Renal cortical epithelial cell (primary cell): ENCODE measurements at regions not wholly inside any gene's neighbourhood (a gene's known extent, or its start where the extent isn't known, plus 50 kb on each side); places are given as distances from the start of the nearest gene placed in this dataset.

Experiments used
- DNase-seq: peaks from one replicate; pipeline ENCODE4 v3.0.0-alpha.2; 2011; ENCODE audit warnings: low read depth

DNA sequence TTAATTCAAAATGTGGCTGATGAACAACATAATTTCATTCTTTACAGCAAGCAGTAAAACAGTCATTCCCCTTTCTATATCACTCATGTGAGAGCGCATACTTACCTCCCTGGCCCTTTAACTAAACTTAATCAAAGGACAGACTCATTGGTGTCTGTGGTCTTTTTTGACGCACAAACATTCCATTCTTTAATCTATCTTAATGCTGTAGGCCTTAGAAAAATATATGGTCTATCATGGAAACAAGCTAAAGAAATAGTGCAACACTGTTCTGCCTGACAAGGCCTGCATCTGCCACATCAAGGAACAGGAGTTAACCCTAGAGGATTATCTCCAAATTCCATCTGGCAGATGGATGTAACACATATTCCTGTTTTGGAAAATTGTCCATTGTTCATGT, 878.1 kb downstream of the NLGN4Y start:
- no peak for DNase-seq

- no peak for DNase-seq
Measured at GRCh38 chrY:15404551-15404950, 880.2 kb downstream of the NLGN4Y start.

DNA sequence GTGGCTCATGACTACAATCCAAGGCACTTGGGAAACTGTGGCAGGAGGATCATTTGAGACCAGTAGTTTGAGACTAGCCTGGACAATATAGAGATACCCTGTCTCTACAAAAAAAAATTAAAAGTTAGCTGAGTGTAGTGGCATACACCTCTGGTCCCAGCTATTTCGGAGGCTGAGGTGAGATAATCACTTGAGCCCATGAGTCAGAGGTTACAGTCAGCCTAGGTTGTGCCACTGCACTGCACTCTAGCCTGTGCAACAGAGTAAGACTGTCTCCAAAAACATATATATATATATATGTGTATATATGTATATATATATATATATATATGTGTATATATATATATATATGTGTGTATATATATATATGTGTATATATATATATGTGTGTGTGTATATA, 890.8 kb downstream of the NLGN4Y start:
- peak; percentile 20 for DNase-seq

GRCh38 chrY:15418613-15419012, 894.3 kb downstream of the NLGN4Y start:
- DNase-seq: no peak

- peak; percentile 51 for DNase-seq
Measured at GRCh38 chrY:15424665-15425132, 900.4 kb downstream of the NLGN4Y start.

DNA sequence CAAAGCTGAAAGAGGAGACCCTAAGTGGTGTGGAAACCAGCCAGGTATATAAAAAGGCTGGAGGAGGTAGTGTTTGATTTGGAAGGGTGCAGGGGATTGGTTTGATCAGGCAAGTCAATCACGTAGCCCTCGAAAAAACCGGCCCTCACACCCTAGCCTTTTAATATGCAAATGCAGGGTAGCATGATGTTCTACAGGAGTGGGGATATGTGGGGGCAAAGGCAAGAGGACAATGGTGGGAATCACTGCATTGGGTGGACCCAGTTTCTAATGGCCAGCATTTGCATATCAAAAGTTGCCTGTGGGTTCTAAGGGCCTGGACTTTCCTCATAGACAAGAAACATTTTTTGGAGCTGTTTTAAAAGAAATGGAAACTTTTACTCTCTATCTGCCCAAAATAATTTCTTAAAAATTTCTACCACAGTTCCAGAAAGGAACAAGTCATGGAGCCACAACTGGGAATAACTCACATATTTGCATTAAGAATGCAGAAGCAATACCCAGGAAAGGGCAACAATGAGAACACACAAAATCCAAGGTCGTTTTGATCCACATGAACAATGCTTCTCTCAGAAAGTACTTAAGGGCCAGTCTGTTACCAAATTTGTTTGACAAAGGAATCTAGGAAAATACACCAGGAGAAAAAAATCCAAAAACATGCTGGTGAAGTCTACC, 915.8 kb downstream of the NLGN4Y start:
- no peak for DNase-seq

DNA sequence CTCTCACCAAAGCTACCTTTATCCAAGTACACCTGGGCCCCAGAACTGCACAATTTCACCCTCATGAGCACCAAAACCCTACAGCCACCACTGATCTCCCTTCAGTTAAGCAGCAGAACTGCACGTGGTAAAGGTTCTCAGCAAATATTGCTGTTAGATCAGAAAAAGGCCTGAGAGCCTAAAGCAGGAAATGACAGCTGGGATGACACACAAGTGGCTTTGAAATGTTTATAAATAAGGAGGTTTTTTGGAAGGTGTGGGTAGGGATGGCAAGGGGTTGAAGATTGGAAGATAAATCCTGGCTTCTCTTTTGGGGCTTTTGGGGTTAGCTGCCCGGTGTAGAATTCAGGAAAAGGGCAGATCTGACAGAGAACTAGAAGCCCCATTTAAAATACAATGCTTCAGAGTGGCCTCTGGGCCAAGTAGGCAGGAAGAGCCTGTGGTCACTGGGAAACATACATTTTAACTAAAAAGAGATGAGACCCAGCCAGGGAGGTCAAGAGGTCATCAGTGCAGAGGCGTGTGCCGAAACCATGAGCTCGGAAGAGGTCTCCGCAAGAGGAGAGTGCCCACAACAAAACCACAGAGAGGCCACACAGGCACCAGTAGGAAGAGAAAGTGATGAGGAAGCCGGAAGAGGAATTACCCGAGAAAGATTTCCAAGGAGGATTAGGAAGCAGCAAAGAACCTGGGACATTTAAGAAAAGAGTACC, 916.5 kb downstream of the NLGN4Y start:
- DNase-seq: no peak

DNA sequence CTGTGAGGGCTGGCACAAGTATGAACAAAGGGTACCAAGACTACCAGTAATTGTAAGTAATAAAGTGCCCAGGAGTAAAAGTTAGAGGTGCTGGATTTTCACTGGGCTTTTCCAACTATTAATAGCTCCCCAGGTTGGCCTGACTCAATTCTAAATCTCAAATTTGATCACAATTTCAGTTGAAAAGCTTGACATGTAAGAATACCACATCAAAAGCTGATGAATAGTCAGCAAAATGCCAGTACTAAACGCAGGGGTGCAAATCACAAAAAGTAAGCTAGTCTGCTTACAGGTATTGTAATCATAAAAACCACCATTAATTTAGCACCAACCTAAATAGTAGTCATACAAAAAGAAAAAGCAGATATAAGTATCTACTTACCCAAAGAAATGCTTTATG, 917.5 kb downstream of the NLGN4Y start:
- no peak for DNase-seq

GRCh38 chrY:15445871-15446270, 921.5 kb downstream of the NLGN4Y start:
- no peak for DNase-seq

DNA sequence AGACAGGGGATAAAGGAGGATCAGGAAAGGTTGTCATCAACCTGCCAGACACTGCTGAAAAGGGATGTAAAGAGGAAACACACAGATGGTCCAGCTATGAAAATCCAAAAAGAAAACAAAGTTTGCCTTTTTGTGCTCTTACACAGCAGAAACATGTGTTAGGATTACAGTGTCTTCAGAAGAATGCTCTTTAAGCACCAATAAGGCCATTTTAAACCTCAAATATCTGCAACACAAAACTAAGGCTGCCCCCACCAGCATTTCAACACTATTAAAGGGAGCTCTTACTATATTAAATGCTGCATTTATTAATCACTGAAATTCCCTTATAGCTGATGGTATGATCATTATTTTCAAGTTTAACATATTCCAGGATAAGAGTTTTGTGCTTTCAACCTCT, 922.5 kb downstream of the NLGN4Y start:
- no peak for DNase-seq

DNA sequence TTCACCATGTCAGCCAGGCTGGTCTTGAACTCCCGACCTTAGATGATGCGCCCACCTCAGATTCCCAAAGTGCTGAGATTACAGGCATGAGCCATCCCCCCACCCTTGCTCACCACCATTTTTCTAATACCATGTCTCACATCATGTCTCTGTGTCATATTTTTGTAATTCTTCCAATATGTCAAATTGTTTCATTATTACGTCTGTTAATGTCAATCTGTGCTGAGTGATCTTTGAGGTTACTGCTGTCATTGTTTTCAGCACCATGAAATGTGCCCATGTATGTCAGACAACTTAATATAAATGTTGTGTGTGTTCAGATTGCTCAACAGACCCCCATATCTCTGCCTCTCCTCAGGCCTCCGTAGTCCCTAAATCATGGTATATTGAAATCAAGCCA, 923.6 kb downstream of the NLGN4Y start:
- DNase-seq: no peak

- DNase-seq: peak; percentile 40
Measured at GRCh38 chrY:15455133-15455937, 931.0 kb downstream of the NLGN4Y start.

- peak; percentile 70 for DNase-seq
Measured at GRCh38 chrY:15455980-15456469, 931.7 kb downstream of the NLGN4Y start.

DNA sequence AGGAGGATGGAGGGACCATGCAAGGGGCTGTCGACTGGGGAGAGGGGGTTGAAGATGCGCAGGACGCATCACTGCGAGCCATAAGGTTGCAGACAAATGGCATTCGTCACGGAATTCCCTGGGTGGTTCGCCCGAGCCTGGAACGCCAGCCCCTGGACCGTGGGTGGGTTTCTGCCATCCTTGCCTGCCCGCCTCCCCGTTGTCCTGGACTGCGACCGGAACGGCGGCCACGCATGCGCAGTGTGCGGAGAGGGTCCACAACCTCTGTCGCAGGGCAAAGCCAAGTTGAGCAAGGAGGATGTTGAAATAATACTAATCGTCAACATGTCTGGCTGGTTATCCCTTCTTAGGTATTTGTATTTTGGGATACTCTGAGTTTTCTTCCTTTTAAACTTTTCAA, 932.2 kb downstream of the NLGN4Y start:
- no peak for DNase-seq

DNA sequence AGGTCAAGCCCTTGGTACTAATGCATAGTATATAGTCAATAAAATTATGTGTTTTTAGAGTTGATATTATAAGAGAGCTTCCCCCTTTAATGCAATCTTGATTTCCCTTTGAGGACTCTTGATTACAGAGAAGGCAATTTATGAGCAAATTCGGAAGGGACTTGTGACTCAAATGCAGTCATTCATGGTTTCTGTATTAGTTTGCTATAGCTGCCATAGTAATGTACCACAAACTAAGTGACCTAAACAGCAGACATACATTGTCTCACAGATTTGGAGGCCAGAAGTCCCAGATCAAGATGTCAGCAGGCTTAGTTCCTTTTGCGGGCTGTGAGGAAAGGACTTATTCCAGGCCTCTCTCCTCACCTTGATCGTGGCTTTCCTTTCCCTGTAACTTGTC, 933.4 kb downstream of the NLGN4Y start:
- DNase-seq: no peak

- no peak for DNase-seq
Measured at GRCh38 chrY:15458426-15458825, 934.1 kb downstream of the NLGN4Y start.

GRCh38 chrY:15465880-15466279, 941.6 kb downstream of the NLGN4Y start:
- no peak for DNase-seq

DNA sequence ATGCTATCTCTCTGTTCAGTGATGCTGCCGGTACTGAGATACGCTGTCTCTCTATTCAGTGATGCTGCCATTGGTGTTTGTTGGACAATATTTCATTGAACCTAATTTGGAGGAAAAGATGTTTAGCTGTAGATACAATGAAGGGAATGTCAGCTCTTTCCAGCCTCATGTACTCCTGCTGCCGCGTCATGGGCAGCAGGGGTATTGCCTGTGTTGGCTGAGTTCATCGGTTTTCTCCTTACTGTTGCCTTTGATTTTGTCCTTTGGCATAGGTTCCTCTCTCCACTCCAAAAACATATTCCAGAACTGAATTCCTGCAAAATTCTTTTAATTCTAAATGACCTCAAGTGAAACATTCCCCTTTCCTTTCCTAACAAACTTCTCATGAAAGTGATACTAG, 942.6 kb downstream of the NLGN4Y start:
- DNase-seq: no peak

GRCh38 chrY:15468091-15468490, 943.8 kb downstream of the NLGN4Y start:
- DNase-seq: no peak

- DNase-seq: peak; percentile 6
Measured at GRCh38 chrY:15471371-15471770, 947.0 kb downstream of the NLGN4Y start.

DNA sequence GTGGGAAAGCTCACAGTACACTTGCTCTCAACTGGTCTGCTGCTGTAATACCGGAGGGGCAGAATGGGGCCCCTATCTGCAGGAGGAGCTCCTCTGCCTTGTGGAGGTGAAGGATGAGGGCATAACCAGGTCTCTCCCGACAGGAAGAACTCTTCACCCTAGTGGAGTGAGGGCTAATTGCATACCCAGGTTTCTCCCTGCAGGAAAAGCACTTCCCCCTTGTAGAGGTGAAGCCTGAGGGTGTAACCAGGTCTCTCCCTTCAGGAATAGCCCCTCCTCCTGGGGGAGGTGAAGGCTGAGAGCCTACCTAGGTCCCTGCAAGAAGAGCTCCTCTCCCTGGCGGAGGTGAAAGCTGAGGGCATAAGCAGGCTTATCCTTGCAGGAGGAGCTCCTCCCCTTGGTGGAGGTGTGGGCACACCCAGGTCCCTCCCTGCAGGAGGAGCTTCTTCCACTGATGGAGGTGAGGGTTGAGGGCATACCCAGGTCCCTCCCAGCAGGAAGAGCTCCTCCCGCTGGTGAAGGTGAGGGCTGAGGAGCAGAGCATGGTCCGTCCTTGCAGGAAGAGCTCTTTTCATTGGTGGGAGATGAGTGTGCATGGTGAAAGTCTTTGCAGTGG, 954.1 kb downstream of the NLGN4Y start:
- DNase-seq: no peak

GRCh38 chrY:15500536-15500935, 976.2 kb downstream of the NLGN4Y start:
- no peak for DNase-seq
